Mesenchymal stem cell (in vitro differentiated cells and primary cell): ENCODE measurements at regions not wholly inside any gene's neighbourhood (a gene's known extent, or its start where the extent isn't known, plus 50 kb on each side); places are given as distances from the start of the nearest gene placed in this dataset.
"Not testable (repeated sequence)": the region's sequence is repeated elsewhere in the genome, so short reads cannot be mapped to it uniquely, and the experiment has no call there.

Source experiments
- DNase-seq: peaks from one replicate; pipeline ENCODE4 v3.0.0-alpha.2; 2013
- H2AFZ ChIP-seq: one replicate; pipeline ENCODE4 v1.6.1; 2013; ENCODE audit warnings: low read depth, mild to moderate bottlenecking, control low read depth, inconsistent platforms, low read length, moderate library complexity
- H2AK5ac ChIP-seq: 2 replicates; pipeline ENCODE4 v1.6.1; 2013; ENCODE audit warnings: low read length, moderate library complexity, mild to moderate bottlenecking, inconsistent platforms; ENCODE audit not compliant: severe bottlenecking
- H2BK120ac ChIP-seq: one replicate; pipeline ENCODE4 v1.6.1; 2013; ENCODE audit warnings: low read depth, mild to moderate bottlenecking, inconsistent platforms, low read length, moderate library complexity
- H2BK12ac ChIP-seq, 2 experiments: one replicate each; pipeline ENCODE4 v1.6.1; 2013; ENCODE audit warnings: inconsistent platforms in 2 of 2, low read length in 2 of 2, mild to moderate bottlenecking in 2 of 2, moderate library complexity in 2 of 2, control low read depth in 1 of 2
- H2BK15ac ChIP-seq: one replicate; pipeline ENCODE4 v1.6.1; 2013; ENCODE audit warnings: mild to moderate bottlenecking, low read depth, inconsistent platforms; ENCODE audit not compliant: poor library complexity, severe bottlenecking
- H2BK5ac ChIP-seq: 2 replicates; pipeline ENCODE4 v1.6.1; 2013; ENCODE audit warnings: low read depth, mild to moderate bottlenecking, low read length, control low read depth, inconsistent platforms; ENCODE audit not compliant: poor library complexity, severe bottlenecking
- H3K14ac ChIP-seq, 2 experiments: one replicate each; pipeline ENCODE4 v1.6.1; 2013; ENCODE audit warnings: inconsistent platforms in 2 of 2, low read length in 2 of 2, control low read depth in 1 of 2, mild to moderate bottlenecking in 1 of 2, moderate library complexity in 1 of 2
- H3K18ac ChIP-seq, 2 experiments: one replicate each; pipeline ENCODE4 v1.6.1; 2013; ENCODE audit warnings: inconsistent platforms in 2 of 2, low read length in 2 of 2, control low read depth in 1 of 2, low read depth in 1 of 2, mild to moderate bottlenecking in 1 of 2
- H3K23ac ChIP-seq, 2 experiments: one replicate each; pipeline ENCODE4 v1.6.1; 2013; ENCODE audit warnings: inconsistent platforms in 2 of 2, low read length in 2 of 2, mild to moderate bottlenecking in 2 of 2, moderate library complexity in 2 of 2, control low read depth in 1 of 2
- H3K27ac ChIP-seq: 2 replicates; pipeline ENCODE4 v1.5.1; 2013; ENCODE audit warnings: mild to moderate bottlenecking, moderate library complexity, low read length, control low read depth, inconsistent platforms; ENCODE audit not compliant: poor library complexity, severe bottlenecking
- H3K27me3 ChIP-seq, 2 experiments: 2 replicates each; pipeline versions ENCODE4 v1.6.1 to v1.7.0; 2013; ENCODE audit warnings: low read length in 2 of 2, mild to moderate bottlenecking in 2 of 2, moderate library complexity in 2 of 2, control low read depth in 1 of 2, inconsistent platforms in 1 of 2; ENCODE audit not compliant: control insufficient read depth in 1 of 2, insufficient read depth in 1 of 2
- H3K36me3 ChIP-seq, 2 experiments: 2 replicates each; pipeline versions ENCODE4 v1.6.1 to v1.7.0; 2013; ENCODE audit warnings: low read length in 2 of 2, control low read depth in 1 of 2, inconsistent platforms in 1 of 2, low read depth in 1 of 2, mild to moderate bottlenecking in 1 of 2; ENCODE audit not compliant: insufficient read depth in 2 of 2, control insufficient read depth in 1 of 2
- H3K4ac ChIP-seq, 2 experiments: one replicate each; pipeline ENCODE4 v1.6.1; 2013; ENCODE audit warnings: inconsistent platforms in 2 of 2, low read length in 2 of 2, mild to moderate bottlenecking in 2 of 2, moderate library complexity in 2 of 2, control low read depth in 1 of 2, low read depth in 1 of 2
- H3K4me1 ChIP-seq: 2 replicates; pipeline ENCODE4 v1.6.1; 2013; ENCODE audit warnings: low read depth, low read length, control low read depth; ENCODE audit not compliant: control insufficient read depth, insufficient read depth
- H3K4me2 ChIP-seq: 2 replicates; pipeline ENCODE4 v1.6.1; 2013; ENCODE audit warnings: low read length, mild to moderate bottlenecking, inconsistent platforms; ENCODE audit not compliant: poor library complexity, severe bottlenecking
- H3K4me3 ChIP-seq, 2 experiments: 2 replicates each; pipeline versions ENCODE4 v1.5.1 to v1.7.0; 2013; ENCODE audit warnings: low read length in 2 of 2, mild to moderate bottlenecking in 2 of 2, control low read depth in 1 of 2, low read depth in 1 of 2; ENCODE audit not compliant: insufficient read depth in 1 of 2
- H3K79me1 ChIP-seq: replicated peaks from 2 replicates; pipeline ENCODE4 v1.6.1; 2013; ENCODE audit warnings: mild to moderate bottlenecking, control low read depth, low read length, inconsistent platforms; ENCODE audit not compliant: poor library complexity, severe bottlenecking
- H3K9ac ChIP-seq: 2 replicates; pipeline ENCODE4 v1.7.0; 2013; ENCODE audit warnings: mild to moderate bottlenecking, low read length, moderate library complexity
- H3K9me3 ChIP-seq: 2 replicates; pipeline ENCODE4 v1.7.0; 2013; ENCODE audit warnings: mild to moderate bottlenecking, low read length; ENCODE audit not compliant: control insufficient read depth
- H4K8ac ChIP-seq: one replicate; pipeline ENCODE4 v1.6.1; 2013; ENCODE audit warnings: inconsistent platforms, mild to moderate bottlenecking, low read length, moderate library complexity
- H4K91ac ChIP-seq: one replicate; pipeline ENCODE4 v1.6.1; 2013; ENCODE audit warnings: mild to moderate bottlenecking, low read length, inconsistent platforms
- WGBS: methylation state at CpG from one replicate; pipeline ENCODE4 v1.1.7; 2013; ENCODE audit warnings: mixed read lengths; 5-methylcytosine and 5-hydroxymethylcytosine counted together

- H2BK5ac ChIP-seq, H2BK12ac ChIP-seq, H3K18ac ChIP-seq, H3K4me2 ChIP-seq, H3K27ac ChIP-seq, H3K9ac ChIP-seq, H3K4me1 ChIP-seq, H4K91ac ChIP-seq, DNase-seq, H2BK15ac ChIP-seq, H3K4me3 ChIP-seq, H4K8ac ChIP-seq, H3K27me3 ChIP-seq, H3K23ac ChIP-seq, H2AFZ ChIP-seq, H3K4ac ChIP-seq, H2BK120ac ChIP-seq, H3K14ac ChIP-seq, H2AK5ac ChIP-seq, H3K36me3 ChIP-seq, H3K9me3 ChIP-seq, H3K79me1 ChIP-seq: not testable (repeated sequence)
- 30% methylated on average over 2 of the region's 23 CpGs for WGBS
Measured at GRCh38 chr17:20376642-20377041, 90.7 kb downstream of the LGALS9B start.

DNA sequence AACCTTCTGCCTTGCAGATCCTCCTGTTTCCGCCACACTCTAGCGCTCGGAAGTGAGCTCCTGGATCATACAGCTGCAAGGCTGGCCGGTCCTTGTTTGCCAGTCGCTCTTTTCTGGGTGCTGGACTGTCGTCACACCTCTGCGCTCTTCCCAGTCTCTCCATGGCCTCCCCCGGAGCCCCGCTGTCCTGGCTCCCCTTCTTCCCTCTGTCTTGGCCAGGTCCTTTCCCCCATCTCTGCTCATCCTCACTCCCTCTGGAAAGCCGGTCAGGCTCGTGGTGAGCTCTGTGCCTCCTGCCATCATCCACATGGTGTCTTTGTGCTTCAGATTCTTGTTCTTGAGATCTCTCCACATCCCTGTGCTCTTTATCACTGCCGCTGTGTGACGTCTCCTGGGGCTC lies 91.6 kb downstream of the LGALS9B start:
- H4K8ac ChIP-seq, H2AK5ac ChIP-seq, H3K27me3 ChIP-seq, H2BK12ac ChIP-seq, H3K18ac ChIP-seq, H2BK5ac ChIP-seq, H3K9ac ChIP-seq, DNase-seq, H3K4me1 ChIP-seq, H3K14ac ChIP-seq, H4K91ac ChIP-seq, H3K27ac ChIP-seq, H3K9me3 ChIP-seq, H3K36me3 ChIP-seq, H3K4ac ChIP-seq, H3K79me1 ChIP-seq, H2BK120ac ChIP-seq, H3K4me3 ChIP-seq, H2AFZ ChIP-seq, H3K4me2 ChIP-seq, H2BK15ac ChIP-seq, H3K23ac ChIP-seq: not testable (repeated sequence)
- WGBS, result 83% methylated on average over 11 of the region's 13 CpGs
